SU-DHL-6 (cell line): ENCODE measurements at regions not wholly inside any gene's neighbourhood (a gene's known extent, or its start where the extent isn't known, plus 50 kb on each side); places are given as distances from the start of the nearest gene placed in this dataset.

Experiments used
- EZH2phosphoT487 ChIP-seq: fragments of 200-600 bp; sonication (generic), shearing (Covaris generic); conservative IDR thresholded peaks from 2 replicates; pipeline ENCODE4 v1.6.1; 2018; ENCODE audit warnings: mild to moderate bottlenecking, antibody characterized with exemption, low read length, moderate library complexity, mixed read lengths
- TF ChIP-seq, protein P1 (sequence below): fragments of 200-600 bp; sonication (generic); IDR thresholded peaks from one replicate; pipeline ENCODE4 v1.5.1; 2017; ENCODE audit warnings: antibody characterized with exemption, mild to moderate bottlenecking, low read length, moderate library complexity; ENCODE audit not compliant: insufficient read depth, poor library complexity, severe bottlenecking

GRCh38 chr13:105340061-105340606, 1195.3 kb downstream of the EFNB2 start:
- TF ChIP-seq, protein P1, sequence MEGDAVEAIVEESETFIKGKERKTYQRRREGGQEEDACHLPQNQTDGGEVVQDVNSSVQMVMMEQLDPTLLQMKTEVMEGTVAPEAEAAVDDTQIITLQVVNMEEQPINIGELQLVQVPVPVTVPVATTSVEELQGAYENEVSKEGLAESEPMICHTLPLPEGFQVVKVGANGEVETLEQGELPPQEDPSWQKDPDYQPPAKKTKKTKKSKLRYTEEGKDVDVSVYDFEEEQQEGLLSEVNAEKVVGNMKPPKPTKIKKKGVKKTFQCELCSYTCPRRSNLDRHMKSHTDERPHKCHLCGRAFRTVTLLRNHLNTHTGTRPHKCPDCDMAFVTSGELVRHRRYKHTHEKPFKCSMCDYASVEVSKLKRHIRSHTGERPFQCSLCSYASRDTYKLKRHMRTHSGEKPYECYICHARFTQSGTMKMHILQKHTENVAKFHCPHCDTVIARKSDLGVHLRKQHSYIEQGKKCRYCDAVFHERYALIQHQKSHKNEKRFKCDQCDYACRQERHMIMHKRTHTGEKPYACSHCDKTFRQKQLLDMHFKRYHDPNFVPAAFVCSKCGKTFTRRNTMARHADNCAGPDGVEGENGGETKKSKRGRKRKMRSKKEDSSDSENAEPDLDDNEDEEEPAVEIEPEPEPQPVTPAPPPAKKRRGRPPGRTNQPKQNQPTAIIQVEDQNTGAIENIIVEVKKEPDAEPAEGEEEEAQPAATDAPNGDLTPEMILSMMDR = no peak
- TF ChIP-seq EZH2phosphoT487 = no peak
